HTR-8/SVneo (cell line): ENCODE measurements at regions not wholly inside any gene's neighbourhood (a gene's known extent, or its start where the extent isn't known, plus 50 kb on each side); places are given as distances from the start of the nearest gene placed in this dataset.

ENCODE experiments used
- DNase-seq: peaks from one replicate; pipeline ENCODE4 v3.0.0; 2011; ENCODE audit warnings: low spot score, mixed read lengths; ENCODE audit not compliant: insufficient read length
- FAIRE-seq: peaks from 2 replicates; lab custom pipeline; 2011; peaks lifted over from hg19 to GRCh38; lab: Jason Lieb, UNC

GRCh38 chr3:21801631-21802030 lies 50.6 kb upstream of the ZNF385D start:
- FAIRE-seq = no peak

GRCh38 chr3:21803604-21804003 lies 52.6 kb upstream of the ZNF385D start:
- DNase-seq (no peak), FAIRE-seq (no peak)

More at GRCh38 chr3:21801631-21802030, 50.6 kb upstream of the ZNF385D start:
- no peak for DNase-seq

- DNase-seq (no peak), FAIRE-seq (no peak)
These were observed 53.3 kb upstream of the ZNF385D start for GRCh38 chr3:21804330-21804729.

DNA sequence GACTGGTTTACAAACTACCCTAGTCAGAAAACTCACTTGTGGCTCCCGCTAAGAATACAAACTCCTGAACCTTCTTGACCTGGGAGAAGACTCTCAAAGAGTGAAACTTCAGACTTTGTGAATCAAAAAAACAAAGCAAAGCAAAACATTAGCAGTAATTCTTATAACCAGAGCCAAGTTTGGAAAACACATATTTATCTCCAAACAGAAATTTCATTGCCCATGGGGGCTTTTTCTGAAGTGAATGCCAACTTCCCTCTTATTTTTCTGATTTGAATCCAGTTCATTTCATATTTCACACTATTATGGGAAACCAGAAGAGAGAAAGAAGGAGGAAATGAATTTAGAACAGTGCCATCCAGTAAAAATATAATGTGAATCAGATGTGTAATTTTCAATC lies 55.7 kb upstream of the ZNF385D start:
- DNase-seq = no peak
- no peak for FAIRE-seq

DNA sequence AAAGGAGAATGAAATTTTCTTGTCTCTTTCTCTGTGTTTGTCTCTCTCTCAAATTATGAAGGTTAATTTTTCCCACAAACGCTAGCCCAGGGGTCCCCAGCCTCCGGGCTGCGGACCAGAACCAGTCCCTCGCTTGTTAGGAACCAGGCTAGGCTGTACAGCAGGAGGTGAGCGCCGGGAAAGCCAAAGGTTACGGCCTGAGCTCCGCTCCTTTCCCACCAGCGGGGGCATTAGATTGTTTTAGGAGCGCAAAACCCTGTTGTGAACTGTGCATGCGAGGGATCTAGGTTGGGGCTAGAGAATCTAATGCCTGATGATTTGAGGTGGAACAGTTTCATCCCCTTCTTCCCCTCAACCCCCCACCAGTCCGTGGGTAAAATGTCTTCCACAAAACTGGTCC lies 74.7 kb upstream of the ZNF385D start:
- no peak for DNase-seq
- no peak for FAIRE-seq

- FAIRE-seq (no peak), DNase-seq (no peak)
These were observed 75.4 kb upstream of the ZNF385D start for GRCh38 chr3:21826416-21826815.

DNA sequence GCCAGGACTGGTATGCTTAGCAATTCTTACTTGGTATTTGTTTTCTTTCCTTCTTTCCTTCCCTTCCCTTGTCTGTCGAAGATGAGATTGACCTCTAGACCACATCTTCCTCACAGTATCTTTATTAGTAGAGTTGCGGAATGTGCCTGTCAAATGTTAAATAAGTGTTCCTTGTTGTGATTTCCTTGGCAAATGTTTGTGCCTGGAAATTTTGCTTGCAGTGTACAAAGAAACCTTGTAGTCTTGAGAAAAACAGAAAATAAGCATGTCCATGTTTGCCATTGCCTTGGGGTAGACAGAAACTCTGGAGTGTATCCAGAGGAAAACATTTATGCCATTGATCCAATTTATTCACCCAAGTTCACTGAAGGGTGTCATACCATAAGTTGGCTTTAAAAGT lies 79.5 kb upstream of the ZNF385D start:
- DNase-seq = no peak
- FAIRE-seq = no peak

DNA sequence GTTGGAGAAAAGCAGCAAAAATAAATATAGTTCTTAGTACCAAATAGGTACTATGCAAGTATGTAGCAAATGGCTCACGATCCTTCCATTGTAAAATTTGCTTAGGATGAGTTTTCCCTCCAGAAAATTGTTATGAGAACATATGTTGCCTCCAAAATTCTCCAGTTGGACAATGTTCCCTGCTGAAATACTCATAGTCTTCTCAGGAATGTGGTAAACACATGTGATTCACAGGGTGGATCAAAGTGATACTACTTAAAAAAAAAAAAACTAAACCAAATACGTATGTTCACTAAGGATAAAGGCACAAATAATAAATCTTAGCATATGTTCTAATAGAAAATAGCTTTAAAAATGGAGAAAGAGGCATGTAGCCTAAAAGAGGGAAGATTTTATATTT lies 84.3 kb upstream of the ZNF385D start:
- no peak for FAIRE-seq
- no peak for DNase-seq

DNA sequence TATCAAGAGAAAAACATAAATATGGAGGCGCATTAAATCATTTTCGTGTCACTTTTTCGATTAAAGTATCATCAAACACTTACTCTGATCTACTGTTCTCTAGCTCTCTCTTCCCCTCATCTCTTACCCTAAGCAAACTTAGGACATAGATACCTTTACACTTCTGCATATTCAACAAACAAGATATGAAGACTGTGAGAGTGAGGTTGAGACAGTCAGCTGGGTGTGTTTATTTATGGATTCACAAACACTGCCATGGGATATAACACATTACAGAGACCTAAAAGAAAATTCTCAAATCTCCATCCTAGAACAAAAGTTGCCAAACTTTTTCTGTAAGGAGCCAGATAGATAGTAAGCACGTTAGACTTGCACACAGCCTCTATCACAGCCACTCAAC lies 85.2 kb upstream of the ZNF385D start:
- no peak for DNase-seq
- no peak for FAIRE-seq

DNA sequence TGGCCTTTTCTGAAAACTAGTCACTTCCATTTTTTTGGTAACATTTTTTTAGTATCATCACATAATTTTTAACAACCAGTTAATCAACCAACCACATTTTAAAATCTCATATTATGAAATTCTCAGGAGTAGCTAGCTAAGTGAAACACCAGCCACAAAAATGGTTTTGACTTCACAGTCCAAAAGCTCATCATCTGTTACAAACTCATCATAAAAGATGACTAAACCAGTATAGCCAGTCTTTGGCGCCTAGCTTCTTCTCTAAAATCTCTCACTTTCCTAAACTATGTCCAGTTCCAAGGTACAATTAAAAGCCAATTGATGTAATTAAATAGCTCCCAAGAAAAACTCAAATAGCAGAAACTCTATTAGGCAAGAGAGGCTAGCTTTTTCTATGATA lies 88.2 kb upstream of the ZNF385D start:
- FAIRE-seq = no peak
- no peak for DNase-seq

GRCh38 chr3:21839592-21839991 lies 88.6 kb upstream of the ZNF385D start:
- DNase-seq (peak; percentile 8), FAIRE-seq (no peak)

DNA sequence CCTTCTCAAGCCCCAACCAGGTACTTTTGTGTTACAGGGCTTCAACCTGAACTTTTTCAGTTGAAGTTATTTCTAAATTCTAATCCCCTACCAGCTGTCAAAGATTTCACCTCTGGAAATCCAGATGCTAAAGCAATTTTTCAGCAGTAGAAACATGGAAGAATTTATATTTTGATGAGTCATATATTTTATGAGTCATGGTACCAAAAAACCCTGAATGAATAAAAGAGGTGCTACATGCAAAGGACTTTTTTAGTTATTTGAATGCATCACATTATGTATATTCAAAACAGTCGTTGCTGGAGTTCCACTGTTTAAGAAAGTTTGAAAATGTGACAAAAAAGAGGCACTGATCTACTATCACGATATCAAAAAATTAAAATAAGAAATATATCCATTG lies 96.0 kb upstream of the ZNF385D start:
- FAIRE-seq (no peak), DNase-seq (no peak)

DNA sequence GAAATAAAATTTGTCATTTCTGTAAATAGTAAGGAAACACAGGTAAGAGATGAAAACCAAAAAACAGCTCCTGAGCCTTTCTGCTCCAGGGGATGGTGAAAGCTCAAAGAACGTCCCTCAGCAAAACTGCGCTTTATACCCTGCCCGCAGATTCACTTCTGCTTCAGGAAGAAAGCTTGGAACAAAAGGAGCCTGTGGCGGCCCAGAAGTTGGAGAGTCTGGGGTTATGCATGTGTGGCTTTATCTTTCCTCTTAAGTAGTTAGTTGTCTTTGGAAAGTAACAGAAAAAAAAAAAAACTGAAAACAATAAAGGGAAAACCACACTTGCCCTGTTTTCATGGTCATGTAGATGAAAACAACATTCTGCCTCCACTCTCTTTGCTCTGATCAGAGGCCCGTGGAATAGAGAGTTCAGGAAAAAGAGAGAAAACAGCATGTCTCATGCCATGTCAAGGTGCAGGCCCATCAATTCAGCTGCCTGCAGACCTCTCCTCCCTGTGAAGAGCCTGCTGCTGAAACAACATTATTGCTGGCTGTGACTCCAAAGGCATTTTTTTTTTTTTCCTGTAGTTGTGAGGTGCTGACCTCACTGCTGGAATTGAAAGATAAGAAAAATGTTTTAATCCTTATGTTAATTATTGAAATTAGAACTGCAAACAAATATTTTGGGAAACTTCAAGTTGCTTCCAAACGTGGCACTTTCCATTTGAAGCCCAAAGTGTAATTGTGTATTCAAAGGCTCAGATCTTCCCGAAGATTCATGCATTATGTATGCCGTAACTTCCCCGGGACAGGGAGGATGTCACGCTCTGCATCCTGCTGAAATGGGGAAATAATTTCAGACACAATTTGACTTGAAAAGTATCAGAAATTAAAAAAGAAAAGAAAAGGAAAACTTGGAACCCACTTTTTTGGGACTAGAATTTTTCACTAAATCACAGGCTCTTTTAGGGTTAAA lies 108.4 kb upstream of the ZNF385D start:
- DNase-seq (no peak), FAIRE-seq (no peak)

DNA sequence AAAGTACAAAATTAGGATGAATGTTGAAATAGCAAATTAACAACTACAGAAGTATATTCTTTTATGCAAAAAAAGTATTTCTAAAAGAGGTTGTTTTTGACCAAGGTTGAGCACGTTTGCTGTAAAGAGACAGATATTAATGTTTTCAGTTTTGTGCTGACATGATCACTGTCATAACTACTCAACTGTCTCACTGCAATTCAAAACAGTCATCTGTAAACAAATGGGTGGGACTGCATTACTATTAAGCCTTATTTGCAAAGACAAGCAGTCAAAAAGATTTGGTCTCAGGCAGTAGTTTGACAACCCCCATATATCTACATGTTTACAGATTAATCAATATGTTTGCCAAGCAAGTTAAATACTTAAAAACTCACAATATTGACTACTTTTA lies 109.1 kb upstream of the ZNF385D start:
- no peak for DNase-seq
- FAIRE-seq = no peak

DNA sequence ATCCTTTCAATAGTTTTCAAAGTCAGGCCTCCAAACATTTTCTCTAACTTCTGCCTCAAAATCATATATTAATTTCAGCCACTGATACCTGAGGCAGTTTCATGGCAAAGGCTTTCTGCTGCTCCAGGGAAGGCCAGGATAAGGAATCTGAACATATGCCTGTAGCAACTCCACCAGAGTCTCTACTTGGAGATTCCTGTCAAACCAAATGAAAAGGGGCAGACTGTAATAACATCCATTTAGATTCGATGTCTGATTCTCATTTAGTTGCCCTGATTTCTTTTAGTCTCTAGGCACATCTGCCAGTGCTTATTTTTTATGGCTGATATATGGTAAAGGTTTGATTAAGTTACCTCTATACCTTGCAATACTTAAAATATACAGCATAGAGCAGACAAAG lies 109.6 kb upstream of the ZNF385D start:
- FAIRE-seq = no peak
- no peak for DNase-seq

DNA sequence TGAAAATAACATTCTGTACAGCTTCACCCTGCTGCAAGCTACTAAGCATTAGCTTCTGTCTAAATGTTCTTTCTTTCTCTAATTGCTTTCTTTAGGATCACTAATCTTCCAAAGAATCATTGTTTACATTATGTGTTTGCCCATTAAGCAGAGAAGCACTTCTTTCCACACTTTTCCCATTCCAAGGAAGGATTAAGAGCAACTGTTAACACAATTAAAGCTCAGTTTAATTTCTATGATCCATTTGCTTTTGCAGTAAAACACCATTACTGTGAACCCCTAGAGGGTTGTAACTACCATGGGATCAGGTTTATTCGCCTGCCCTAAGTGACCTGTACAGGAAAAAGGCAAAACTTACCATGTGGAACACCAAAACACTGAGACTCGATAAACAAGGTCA lies 125.8 kb upstream of the ZNF385D start:
- DNase-seq (no peak), FAIRE-seq (no peak)

DNA sequence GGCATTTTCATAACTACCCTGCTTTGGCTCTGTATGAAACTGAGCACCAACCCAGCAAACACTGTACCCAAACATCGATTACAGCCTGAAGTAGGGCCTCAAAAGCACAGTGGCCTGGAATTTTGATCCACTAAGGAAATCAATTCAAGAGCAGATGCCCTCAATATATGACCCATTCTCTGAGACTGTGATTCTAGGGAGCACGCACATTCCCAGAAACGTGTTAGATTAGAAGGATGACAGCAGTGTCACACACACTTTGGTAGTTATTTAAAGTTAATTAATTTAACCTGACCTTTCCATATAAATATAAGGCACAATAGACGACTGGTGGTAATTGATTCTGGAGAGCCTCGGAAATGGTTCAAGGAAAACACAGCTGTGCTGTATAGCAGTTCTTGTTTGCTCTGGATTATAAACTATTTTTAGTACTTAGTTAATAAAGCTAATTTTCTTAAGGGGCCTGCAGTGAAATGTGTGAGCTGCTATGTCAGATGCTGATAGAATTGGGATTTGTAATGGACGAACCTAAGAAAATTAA lies 126.3 kb upstream of the ZNF385D start:
- FAIRE-seq = no peak

DNA sequence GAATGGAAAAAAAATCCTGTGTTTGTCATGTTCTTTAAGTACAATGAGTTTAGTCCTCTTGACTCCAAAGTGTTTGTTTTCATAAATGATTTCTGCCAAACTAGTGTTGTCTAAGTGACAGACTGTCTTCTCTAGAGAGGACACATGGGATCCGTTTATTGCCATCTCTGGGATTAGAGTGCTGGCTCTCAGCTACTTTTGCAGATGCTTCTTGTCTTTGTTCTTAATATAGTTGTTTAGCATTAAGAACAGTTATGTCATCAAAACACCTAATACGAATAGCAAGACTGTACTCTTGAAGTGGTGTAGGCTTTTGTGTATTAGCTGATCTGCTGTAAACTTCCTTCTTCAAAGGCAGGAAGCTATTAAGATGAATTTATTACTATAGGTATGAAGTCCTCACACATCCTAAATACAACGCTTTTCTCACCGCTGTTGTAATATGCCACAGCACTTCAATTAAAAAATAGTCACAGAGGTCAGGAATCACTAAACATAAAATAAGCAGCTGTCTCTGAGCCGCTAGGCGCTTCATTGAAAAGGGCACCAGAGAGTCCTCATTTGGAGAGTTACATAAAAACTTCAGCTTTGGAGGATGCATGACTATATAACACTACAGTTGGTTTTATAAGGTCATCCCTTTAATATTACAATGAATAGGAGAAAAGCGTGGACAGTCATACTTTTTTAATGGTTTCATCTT lies 128.3 kb upstream of the ZNF385D start:
- no peak for FAIRE-seq

More for the DNA sequence above, 126.3 kb upstream of the ZNF385D start:
- DNase-seq = no peak

DNA sequence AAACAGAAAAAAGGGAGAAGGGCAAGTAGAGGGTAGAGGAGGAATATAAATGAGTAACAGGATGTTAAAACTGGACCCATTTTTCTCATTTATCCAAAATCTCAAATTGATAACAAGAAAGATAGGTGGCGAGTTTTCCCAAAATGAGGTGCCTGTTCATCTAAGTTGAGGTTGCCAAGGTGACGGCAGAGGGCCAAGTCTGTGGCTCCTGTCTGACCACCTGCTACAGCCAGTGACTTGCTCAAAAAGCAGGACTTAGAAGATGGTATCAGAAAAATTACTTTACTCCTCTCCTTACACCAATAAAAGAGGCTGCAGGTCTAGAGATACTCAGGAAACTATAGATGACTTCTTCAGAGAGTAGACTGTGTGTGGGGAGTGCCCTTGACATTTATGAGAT lies 137.6 kb upstream of the ZNF385D start:
- FAIRE-seq (no peak), DNase-seq (no peak)

More for the DNA sequence above, 128.3 kb upstream of the ZNF385D start:
- DNase-seq = no peak

DNA sequence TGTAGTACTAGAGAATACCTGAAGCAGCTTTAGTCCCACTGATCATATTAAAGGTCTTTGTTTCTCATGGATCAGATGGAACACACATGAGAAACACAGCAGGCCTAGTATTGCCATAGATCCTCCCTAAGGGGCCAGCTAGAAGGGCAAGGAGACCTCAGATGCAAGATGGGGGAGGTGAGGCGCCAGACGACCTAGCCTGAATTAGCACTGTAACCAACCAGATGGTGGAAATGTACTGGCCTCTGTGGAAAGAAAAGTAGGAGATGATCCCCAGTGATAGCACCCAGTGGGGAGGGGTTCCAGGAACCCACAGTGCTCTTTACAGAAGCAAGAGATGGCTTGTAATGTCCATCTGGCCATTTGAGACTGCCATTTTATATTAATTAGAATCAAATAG lies 138.2 kb upstream of the ZNF385D start:
- no peak for DNase-seq
- FAIRE-seq = no peak

DNA sequence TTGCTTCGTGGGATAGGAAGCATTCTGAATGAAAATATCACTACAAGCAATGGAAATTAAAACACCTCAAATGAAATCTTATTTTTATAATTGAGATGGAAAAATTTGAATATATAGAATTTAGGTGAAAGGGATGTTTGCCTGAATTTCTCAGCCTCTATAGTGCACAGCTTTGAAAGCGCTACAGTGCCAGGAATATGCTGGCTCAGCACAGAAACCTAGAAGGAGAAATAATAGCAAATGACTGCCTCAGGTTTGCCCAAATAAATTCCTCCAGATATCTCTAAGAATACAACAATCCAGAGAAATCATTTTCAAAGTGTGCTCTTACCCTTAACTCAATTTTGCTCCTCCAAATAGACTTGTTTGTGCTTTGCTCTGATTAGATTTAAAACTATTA lies 141.1 kb upstream of the ZNF385D start:
- DNase-seq (no peak), FAIRE-seq (no peak)
